ENCODE measurements at regions not wholly inside any gene's neighbourhood (a gene's known extent, or its start where the extent isn't known, plus 50 kb on each side); places are given as distances from the start of the nearest gene placed in this dataset.

DNA sequence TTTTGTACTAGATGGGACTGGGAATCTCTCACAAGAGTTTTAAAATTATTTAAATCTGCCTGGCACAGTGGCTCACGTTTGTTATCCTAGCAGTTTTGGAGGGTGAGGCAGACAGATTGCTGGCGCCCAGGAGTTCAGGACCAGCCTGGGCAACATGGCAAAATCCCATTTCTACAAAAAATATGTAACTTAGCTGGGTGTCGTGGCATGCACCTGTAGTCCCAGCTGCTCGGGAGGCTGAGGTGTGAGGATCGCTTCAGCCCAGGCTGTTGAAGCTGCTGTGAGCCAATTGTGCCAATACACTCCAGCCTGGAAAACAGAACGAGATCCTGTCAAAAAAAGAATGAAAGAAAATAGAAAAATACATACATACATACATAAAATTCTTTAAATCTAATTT, 685.7 kb upstream of the PIK3C3 start:
- no peak overlapping the region for H3K4me3 ChIP-seq (ENCODE audit: low read length)
- 82 to 90% methylated on average over 3 to 5 of the region's 6 CpGs for WGBS, 2 experiments (ENCODE audit: insufficient coverage in 1 of 2, insufficient read length in 1 of 2)
- no peaks in the 10 kb centered on the region for H3K9me3 ChIP-seq (ENCODE audit: control insufficient read depth, low read length)
- no peaks in the 10 kb centered on the region for H3K27me3 ChIP-seq (ENCODE audit: control insufficient read depth, insufficient read depth, low read length, poor library complexity, severe bottlenecking)
- Mint-ChIP-seq H3K36me3 (ENCODE audit: low read depth) (no peaks in the 10 kb centered on the region), H3K9me3 (no peaks in the 10 kb centered on the region), H3K27ac (no peak overlapping the region), H3K4me3 (no peak overlapping the region), H3K27me3 (ENCODE audit: insufficient read depth) (no peaks in the 10 kb centered on the region), H3K4me1 (no peaks in the 10 kb centered on the region)
- no peak overlapping the region for H3K9ac ChIP-seq (ENCODE audit: extremely low read depth, low read length, poor library complexity, severe bottlenecking)
- DNase-seq, result no peak
- no peaks in the 10 kb centered on the region for H3K4me1 ChIP-seq (ENCODE audit: control insufficient read depth, insufficient read depth, low read length)
- H3K36me3 ChIP-seq (ENCODE audit: control insufficient read depth, insufficient read depth, low read length), result no peaks in the 10 kb centered on the region
- TF ChIP-seq CTCF (conservative IDR thresholded peaks at IDR 0.05), result no peak
- H3K27ac ChIP-seq (ENCODE audit: low read depth, low read length), result no peak overlapping the region

DNA sequence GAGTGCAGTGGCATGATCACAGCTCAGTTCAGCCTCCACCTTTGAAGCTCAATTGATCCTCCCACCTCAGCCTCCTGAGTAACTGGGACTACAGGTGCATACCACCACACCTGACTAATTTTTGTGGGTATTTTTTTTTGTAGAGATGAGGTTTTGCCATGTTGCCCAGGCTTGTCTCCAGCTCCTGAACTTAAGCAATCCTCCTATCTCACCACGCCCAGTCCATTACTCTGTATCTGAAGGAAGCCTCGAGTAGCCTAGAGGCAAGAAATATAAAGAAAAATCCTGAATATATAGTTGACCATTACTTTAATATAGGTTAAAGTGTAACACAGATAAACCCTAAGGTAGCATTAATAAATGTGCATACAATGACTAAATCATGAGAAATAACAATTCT, 686.8 kb upstream of the PIK3C3 start:
- Mint-ChIP-seq H3K27me3 (ENCODE audit: insufficient read depth) (no peaks in the 10 kb centered on the region), H3K36me3 (ENCODE audit: low read depth) (no peaks in the 10 kb centered on the region), H3K9me3 (no peaks in the 10 kb centered on the region), H3K27ac (no peak overlapping the region), H3K4me3 (no peak overlapping the region), H3K4me1 (no peaks in the 10 kb centered on the region)
- 80% methylated on average over 1 of the region's 2 CpGs; no CpG with 5 or more reads in 1 of the 2 experiments for WGBS, 2 experiments (ENCODE audit: insufficient coverage in 1 of 2, insufficient read length in 1 of 2)
- Histone ChIP-seq H3K36me3 (ENCODE audit: control insufficient read depth, insufficient read depth, low read length) (no peaks in the 10 kb centered on the region), H3K27me3 (ENCODE audit: control insufficient read depth, insufficient read depth, low read length, poor library complexity, severe bottlenecking) (no peaks in the 10 kb centered on the region), H3K9me3 (ENCODE audit: control insufficient read depth, low read length) (no peaks in the 10 kb centered on the region), H3K27ac (ENCODE audit: low read depth, low read length) (no peak overlapping the region), H3K4me3 (ENCODE audit: low read length) (no peak overlapping the region), H3K4me1 (ENCODE audit: control insufficient read depth, insufficient read depth, low read length) (no peaks in the 10 kb centered on the region), H3K9ac (ENCODE audit: extremely low read depth, low read length, poor library complexity, severe bottlenecking) (no peak overlapping the region)
- no peak for TF ChIP-seq CTCF (conservative IDR thresholded peaks at IDR 0.05)
- DNase-seq, result no peak

DNA sequence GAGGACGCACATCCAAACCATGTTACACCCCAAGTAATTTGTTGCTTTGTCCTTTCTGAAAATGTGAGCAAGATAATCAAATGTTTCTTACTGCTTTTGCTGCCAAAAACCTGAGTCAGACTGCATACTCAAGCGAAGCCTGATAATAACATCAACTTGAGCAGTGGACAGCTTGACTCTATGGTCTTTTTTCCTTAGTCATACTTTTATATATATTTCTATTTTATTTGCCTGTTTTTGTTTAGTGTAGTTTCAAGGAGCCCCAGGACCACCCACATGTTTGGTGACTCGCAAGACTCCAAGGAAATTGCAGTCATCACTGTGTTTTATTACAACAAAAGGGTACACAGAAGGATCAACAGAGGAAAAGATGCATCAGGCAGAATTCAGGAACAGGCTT, 688.4 kb upstream of the PIK3C3 start:
- Mint-ChIP-seq H3K4me3 (no peak overlapping the region), H3K27me3 (ENCODE audit: insufficient read depth) (no peaks in the 10 kb centered on the region), H3K9me3 (no peaks in the 10 kb centered on the region), H3K36me3 (ENCODE audit: low read depth) (no peaks in the 10 kb centered on the region), H3K4me1 (no peaks in the 10 kb centered on the region), H3K27ac (no peak overlapping the region)
- no peak overlapping the region for H3K27ac ChIP-seq (ENCODE audit: low read depth, low read length)
- TF ChIP-seq CTCF (conservative IDR thresholded peaks at IDR 0.05), result no peak
- no peak overlapping the region for H3K9ac ChIP-seq (ENCODE audit: extremely low read depth, low read length, poor library complexity, severe bottlenecking)
- no peaks in the 10 kb centered on the region for H3K36me3 ChIP-seq (ENCODE audit: control insufficient read depth, insufficient read depth, low read length)
- no peak for DNase-seq
- WGBS, 2 experiments (ENCODE audit: insufficient coverage in 1 of 2, insufficient read length in 1 of 2), result 93 to 100% methylated on average over 1 to 3 of the region's 3 CpGs
- H3K4me1 ChIP-seq (ENCODE audit: control insufficient read depth, insufficient read depth, low read length), result no peaks in the 10 kb centered on the region
- no peaks in the 10 kb centered on the region for H3K9me3 ChIP-seq (ENCODE audit: control insufficient read depth, low read length)
- no peak overlapping the region for H3K4me3 ChIP-seq (ENCODE audit: low read length)
- H3K27me3 ChIP-seq (ENCODE audit: control insufficient read depth, insufficient read depth, low read length, poor library complexity, severe bottlenecking), result no peaks in the 10 kb centered on the region

Data from endodermal cell (in vitro differentiated cells).